NCI-H69 (cell line): ENCODE measurements at regions not wholly inside any gene's neighbourhood (a gene's known extent, or its start where the extent isn't known, plus 50 kb on each side); places are given as distances from the start of the nearest gene placed in this dataset.

Experiments
- DNase-seq: peaks from one replicate; lab custom pipeline; 2025; lab: John Stamatoyannopoulos, UW

GRCh38 chr4:141921293-141921692, 284.9 kb downstream of the IL15 start:
- no peak for DNase-seq

- no peak for DNase-seq
Measured at GRCh38 chr4:141922236-141922635, 285.9 kb downstream of the IL15 start.

- DNase-seq, result no peak
Measured at GRCh38 chr4:141926406-141926805, 290.0 kb downstream of the IL15 start.

- no peak for DNase-seq
Measured at GRCh38 chr4:141932490-141932889, 296.1 kb downstream of the IL15 start.

GRCh38 chr4:141933978-141934377, 297.6 kb downstream of the IL15 start:
- no peak for DNase-seq

- no peak for DNase-seq
Measured at GRCh38 chr4:141955696-141956095, 319.3 kb downstream of the IL15 start.

GRCh38 chr4:141957416-141957815, 321.0 kb downstream of the IL15 start:
- no peak for DNase-seq

GRCh38 chr4:141962486-141962885, 326.1 kb downstream of the IL15 start:
- DNase-seq, result no peak

- DNase-seq, result no peak
Measured at GRCh38 chr4:141971869-141972268, 335.5 kb downstream of the IL15 start.

GRCh38 chr4:141972950-141973349, 336.6 kb downstream of the IL15 start:
- DNase-seq, result no peak
